Right hindlimb (tissue), 1 donor: ENCODE measurements at regions not wholly inside any gene's neighbourhood (a gene's known extent, or its start where the extent isn't known, plus 50 kb on each side); places are given as distances from the start of the nearest gene placed in this dataset.
"Not testable (repeated sequence)": the region's sequence is repeated elsewhere in the genome, so short reads cannot be mapped to it uniquely, and the experiment has no call there.

Experiments
- DNase-seq: peaks from one replicate; pipeline ENCODE4 v3.0.0-alpha.2; 2018

DNA sequence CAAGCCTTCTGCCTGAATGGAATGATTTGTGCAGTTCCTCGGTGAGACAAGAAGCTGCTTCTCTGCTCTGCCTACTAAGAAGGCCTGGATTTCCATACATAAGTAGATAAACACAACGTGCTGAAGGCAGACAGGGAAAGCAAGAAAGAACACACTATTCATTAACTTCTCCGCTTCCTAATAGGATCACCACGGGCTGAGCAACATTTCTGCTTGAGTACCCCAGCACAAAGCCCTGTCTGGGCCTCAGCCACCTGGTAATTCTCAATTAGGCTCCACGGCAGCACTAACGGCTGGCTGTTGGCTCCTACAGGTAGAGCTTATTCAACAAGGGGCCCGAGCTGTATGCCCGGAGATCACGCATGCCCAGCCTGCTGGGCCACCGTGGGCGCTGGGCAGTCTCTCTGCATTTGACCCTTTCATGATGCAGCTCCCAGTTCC is 1156.6 kb downstream of the TBC1D22A start:
- no peak for DNase-seq

DNA sequence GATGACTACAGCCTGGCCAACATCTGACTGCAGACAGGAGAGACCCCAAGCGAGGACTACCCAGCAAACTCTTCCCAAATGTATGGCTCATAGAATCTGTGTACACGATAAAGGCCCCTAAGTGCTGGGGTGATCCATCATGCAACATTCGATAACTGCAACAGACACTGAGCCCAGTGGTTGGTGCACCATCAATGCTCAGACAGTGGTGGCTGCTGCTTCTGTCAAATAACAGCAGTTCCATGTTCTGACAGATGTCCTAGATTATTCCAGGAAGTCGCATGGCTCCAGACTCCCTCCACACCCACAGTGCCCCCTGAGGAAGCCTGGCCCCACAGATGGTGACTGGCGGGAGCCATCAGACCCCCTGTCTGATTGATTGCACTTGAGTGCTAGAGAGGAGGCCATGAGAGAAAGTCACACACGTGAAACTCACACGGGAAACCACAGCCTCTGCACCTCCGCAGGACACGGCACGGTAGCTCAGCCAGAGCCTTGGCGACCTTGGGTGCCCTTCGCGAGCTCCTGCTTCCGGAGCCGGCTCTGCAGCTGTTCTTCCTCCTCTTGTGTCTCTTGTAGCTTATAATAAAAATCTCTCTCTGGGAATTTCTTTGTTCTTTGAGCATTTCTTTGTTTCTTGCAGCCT is 1155.9 kb downstream of the TBC1D22A start:
- no peak for DNase-seq

DNA sequence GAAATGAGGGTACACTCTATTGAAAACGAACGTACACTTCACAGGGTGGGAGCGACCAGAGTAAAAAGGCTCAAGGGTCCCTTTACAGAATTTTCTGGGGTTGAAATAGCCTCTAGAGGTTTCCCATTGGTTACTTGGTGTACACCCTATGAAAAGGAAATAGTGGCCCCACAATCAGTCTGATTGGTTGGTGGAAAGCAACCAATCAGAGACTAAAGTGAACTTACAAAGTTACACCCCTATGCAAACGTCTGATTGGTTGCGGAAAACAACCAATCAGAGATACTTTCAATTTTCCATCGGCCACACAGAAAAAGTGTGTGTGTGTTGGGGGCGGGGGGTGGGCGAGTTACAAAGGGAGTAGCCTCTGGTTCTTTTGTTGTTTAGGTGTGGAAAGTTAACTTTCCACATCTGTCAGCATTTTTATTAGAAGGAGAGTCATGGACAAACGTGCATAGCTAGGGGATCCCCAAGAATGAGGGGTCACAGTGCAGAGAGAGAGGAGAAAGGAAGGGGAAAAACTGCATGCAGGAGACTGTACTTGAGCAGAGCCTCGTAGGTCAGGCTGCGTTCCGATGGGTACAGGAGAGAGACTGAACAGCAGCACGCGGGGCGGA is 1152.1 kb downstream of the TBC1D22A start:
- no peak for DNase-seq

DNA sequence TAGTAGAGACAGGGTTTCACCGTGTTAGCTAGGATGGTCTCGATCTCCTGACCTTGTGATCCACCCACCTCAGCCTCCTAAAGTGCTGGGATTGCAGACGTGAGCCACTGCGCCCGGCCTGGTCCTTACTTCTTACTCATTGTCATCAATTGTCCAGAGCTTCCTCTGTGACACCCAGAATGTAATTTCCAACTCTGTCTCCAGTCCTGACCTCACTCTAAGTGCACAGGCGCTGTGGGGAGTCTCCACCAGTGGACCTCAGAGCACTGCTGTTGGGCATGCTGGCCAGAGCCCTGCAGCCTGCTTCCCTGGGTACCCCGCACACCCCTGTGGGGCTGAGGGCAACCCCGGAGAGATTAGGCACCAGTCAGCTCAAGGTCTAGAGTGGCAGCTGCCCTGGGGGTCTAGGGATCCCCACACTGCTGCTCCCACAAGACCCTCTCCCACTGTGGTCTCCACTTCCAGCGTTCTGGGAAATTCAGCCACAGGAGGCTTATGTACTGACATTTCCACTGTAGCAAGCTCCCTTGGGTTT is 1140.3 kb downstream of the TBC1D22A start:
- no peak for DNase-seq

DNA sequence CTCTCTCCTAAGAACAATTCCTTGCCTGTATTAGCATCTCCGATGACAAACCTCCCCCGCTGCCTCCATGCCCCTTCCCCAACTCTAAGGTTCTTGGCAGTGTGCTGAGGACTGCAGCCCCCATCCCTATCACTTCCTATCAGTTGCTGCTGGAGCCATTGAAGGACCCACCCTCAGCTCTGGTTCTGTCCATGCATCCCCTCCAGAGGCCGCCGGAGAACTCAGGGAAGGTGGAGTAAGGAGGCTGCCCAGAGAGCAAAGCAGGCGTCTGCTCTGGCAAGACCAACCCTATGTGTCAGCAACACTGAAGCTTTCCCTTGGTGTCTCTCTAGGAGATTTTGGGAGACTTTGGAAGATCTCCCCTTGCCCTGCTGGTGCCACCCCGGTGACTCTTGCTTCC is 1139.5 kb downstream of the TBC1D22A start:
- DNase-seq: no peak

DNA sequence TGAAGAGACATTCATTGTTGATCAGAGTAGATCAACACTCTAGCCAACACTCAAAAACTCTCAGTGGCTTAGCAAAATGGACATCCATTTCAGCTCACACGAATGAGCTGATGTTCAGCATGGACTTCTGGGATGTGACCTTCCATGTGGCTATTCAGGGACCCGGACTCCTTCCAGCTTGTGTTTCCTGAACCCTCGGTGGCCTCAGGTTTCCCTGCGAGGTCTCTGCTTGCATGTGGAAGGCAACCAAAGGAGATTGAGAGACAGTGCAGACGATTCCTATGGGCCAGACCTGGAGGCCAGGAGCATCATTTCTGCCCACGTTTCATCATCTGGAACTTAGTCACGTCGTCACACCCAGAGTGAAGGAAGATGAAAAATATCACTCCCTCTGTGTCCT is 1137.4 kb downstream of the TBC1D22A start:
- no peak for DNase-seq

DNA sequence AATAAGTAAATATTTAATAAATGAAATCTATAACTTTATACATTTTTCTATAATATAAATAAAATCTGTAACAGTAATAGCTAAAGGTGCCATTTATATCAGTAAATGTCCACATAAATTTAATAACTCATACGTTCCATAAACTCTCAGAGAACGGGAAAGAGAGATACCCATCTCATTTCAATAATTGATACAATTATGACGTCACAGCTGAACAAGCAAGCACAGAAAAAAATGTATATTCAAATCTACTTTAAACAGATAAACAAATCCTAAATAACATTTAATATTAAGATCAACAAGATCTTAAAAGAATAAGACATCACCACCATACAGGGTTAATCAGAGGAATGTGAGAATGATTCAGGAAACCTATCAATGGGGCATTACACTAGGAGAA is 1136.5 kb downstream of the TBC1D22A start:
- DNase-seq: no peak

DNA sequence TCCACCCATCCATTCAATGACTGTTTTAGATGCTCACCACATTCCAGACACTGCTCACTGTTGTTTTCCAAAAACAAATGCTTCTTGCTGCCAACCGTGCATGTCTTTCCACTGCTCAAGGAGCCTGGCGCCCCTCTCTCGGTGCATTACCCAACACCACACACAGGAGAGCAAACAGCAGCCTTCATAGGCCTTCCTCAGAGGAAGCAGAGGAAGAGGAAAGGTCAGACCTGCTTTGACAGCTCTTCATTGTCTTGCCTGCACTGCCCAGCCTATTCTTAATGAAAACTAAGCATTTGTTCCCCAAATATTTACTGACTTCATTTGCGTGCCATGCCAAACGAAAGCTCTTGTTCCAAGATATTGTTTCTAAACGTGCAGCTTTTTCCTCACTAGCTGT is 1129.2 kb downstream of the TBC1D22A start:
- no peak for DNase-seq

DNA sequence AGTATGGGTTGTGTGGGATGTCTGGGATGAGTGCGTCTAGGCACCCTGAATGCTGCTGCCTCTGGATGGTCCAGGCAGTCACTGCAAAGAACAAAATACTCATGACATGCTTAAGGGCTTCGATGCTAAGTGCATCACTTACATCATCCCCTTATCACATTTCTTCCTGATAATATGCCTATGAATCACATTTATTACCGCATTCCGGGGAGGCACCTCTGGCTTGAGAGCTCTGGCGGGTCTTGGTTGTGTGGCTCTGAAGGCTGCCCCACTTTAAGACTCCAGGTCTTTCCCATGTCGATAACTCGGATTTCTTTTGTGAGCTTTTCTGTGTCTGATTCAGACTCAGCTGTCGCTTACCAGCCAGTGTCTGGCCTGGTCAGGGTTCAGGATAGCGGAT is 1126.4 kb downstream of the TBC1D22A start:
- DNase-seq: no peak

DNA sequence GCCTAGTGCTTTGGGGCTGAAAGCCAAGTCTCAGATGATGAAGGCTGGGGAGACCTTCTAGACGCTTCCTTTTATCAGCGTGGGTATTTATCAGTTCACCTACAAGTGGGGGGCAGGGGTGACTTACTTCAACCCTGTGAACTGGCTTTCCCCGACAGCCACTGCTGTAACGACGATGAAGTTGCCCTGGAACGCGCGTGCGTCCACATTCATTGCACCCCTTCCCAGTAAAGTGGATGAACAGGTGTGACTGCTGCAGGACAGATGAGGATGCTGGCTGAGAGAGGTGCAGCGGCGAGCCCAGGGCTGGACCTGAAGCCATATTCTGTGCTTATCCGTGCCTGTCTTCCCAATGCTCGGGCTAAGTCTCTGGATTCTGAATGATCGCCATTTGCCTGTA is 1122.3 kb downstream of the TBC1D22A start:
- DNase-seq: no peak

DNA sequence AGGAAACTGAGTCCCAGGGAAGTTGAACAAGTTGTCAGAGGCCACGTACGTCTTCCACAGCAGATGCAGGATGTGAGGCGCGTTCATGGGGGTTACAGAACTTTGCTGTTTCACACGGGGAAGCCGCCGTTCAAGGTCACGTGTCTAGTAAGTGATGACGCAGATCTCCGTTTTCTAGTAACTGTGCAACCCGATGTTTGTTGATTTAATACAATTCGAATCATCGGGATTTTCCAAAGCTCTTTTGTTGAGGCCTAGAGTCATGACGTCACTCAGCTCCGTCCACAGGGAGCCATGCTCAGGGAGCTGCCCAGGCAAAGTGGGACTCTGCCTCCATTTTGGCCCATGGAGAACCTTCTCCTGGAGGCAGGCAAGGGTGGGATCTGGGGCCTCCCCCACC is 1121.8 kb downstream of the TBC1D22A start:
- DNase-seq: no peak

DNA sequence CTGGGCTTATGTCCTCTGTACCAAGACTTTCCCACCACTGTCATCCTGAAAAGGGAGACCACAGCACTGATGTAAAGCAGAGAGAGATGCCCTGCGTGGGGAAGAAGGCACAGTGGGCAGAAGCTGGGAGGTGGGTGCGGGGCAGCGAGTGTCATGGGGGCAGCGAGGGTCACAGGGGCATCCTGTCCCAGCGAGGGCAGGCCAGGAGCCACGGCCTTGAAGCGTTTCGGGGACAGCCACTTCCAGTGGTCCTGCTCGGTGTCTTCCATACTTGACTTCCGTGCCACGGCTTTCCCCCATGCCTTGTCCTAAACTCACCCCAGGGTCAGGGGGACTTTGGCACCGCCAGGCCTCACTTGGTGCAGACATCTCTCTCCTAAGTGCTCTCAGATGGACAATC is 1121.3 kb downstream of the TBC1D22A start:
- DNase-seq: no peak

DNA sequence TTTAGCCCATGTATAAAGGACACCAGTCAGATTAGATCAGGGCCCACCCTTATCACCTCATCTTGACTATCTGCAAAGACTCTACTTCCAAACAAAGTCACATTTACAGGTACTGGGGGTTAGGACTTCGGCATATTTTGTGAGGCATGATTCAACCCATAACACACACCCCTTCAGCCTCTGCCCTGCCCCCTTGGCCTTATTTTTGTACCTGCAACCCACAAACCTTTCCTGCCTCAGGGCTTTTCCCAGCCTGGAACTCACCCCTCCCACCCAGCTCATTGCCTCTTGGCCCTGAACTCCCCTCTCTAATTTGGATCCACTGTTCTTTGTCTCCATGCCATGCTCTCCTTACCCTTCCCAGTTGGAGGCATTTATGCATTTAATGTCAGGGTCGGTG is 1116.9 kb downstream of the TBC1D22A start:
- DNase-seq: no peak

DNA sequence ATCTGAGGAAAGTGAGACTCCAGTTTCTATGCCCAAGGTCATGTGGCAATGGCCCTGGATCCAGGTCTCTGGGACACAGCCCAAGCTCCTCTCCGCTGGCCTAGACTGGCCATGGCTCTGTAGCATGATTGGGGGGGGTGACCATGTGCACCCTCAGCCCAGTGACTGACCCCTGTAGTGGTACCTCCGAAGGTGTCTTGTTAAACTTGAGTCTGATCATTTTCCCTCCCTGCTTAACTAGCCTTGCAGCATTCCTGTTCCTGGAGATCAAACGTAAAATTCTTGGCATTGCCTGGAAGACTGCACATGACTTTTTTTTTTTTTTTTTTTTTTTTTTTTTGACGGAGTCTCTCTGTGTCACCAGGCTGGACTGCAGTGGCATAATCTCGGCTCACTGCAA is 1116.0 kb downstream of the TBC1D22A start:
- DNase-seq: no peak

DNA sequence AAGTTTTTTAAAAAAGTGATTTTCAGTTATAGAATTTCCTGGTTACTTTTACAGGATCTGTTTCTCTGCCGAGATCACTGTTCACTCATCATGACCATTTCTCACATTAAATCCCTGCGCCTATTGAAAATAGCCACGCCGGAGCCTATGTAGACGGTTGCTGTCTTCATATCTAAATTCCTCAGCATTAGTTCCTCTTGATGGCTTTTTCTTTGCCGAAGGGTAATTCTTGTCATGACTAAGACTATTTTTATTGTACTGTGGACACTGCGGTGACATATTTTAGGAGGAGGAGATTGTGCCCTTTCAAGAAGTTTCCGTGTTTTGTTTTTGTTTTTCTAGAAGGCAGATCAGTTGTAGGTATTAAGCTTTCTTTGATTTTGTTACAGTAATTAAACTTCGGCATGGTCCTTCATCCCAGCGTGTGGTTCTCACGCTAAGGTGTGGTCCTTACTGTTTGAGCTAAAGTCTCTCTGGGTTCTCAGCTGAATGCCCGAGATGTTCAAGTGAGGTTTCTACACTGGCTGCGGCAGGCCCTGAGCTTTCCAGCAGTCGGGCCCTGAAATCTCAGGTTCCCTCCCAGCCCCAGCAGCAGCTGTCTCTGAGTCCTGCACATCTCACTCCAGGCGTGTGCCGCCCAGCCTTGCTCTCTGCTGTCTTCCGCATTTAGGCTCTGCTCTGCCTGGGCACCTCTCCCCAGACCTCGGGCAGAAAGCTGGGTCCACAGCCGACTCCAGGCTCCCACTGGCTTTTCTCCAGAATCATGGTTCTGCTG is 1110.5 kb downstream of the TBC1D22A start:
- DNase-seq: no peak

DNA sequence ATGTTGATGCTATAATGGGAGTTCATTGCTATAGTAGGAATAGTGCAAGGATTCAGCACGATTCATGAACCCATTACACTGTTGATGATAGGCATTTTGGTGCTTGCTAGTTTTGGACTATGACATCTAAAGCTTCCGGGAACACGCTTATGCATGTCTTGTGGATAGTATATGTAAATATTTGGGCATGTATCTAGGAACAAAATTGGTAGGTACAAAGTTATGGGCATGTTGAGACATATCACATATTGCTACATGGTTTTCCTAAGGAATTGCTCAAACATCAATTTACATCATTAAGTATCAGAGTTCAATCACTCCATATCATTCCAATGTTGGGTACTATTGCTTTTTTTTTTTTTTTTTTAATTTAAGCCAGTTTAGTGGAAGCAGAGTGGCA is 1103.2 kb downstream of the TBC1D22A start:
- DNase-seq: no peak

DNA sequence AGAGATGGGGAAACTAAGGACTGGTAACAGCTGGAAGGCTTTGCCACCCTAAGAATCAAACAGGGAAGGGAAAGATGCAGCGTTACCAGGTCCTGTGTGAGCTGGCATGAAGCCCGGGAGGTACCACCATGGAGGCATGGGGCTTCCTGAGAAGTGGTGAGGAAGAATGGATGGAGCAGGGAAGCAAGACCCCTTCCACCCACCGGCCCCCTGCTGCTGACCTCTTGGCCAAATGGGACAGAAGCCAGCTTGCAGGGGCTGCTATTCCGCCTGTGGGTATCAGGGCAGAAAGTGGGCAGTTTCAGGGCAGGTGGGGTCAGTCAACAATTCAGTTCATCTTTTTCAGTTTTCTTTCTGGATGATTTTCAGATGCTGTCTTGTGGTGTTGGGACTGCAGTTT is 1099.9 kb downstream of the TBC1D22A start:
- DNase-seq: no peak

DNA sequence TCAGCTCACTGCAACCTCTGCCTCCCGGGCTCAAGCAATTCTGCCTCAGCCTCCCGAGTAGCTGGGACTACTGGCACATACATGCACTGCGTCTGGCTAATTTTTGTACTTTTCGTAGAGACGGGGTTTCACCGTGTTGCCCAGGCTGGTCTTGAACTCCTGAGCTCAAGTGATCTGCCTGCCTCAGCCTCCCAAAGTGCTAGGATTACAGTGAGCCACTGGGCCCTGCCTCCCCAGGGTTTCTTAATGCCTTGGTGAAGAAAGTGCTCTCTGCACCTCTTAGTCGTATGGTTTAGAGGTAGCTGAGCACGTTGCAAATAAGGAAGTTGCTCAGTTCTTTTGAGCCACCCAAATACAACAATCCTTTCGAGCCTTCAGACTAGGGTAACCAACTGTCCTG is 1098.5 kb downstream of the TBC1D22A start:
- DNase-seq: not testable (repeated sequence)

DNA sequence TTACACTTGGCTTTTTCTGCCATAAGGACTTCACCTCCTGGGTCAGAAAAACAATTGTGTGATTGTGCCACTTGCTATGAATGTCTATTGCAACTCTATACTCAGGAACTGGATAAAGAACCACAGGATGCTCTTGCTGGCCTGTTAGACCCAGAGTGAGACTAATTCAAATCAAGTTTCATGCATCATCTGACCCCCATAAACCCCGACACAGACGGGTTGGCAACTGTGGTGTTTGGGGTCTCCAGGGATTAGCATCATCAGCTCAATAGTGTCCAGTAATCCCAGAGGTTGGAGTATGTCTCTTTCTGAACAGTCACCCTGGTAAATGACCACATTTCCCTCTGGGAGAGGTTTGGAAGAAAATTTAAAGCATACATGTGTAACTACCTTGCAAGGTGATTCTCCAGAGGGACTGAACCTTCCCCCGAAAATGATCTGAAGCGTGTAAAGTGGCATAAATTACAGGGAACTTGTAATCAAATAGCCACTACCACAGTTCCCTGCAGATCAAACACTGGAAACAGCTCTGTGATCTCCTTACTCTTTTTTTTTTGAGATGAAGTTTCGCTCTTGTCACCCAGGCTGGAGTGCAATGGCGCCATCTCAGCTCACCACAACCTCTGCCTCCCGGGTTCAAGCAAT is 1097.6 kb downstream of the TBC1D22A start:
- no peak for DNase-seq

DNA sequence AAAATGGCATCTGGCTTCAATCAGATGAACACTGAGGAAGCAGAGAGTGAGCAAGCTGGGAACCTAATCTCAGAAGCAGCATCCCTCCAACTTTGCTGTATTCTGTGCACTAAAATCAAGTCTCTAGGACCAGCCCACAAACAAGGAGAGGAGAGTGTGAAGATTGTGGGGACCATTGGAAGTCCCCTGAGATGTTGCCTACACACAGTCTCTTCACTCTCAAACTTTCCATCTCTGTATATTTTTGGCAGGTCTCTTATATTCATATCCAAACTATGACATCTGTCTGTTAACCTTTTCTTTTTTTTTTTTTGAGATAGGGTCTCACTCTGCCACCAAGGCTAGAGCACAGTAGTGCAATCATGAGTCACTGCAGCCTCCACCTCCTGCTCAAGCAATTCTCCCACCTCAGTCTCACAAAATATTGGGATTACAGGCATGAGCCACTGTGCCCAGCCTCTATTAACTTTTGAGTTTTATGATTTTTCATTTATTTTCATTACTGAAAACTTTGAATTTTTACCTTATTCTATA is 1096.4 kb downstream of the TBC1D22A start:
- DNase-seq: no peak

DNA sequence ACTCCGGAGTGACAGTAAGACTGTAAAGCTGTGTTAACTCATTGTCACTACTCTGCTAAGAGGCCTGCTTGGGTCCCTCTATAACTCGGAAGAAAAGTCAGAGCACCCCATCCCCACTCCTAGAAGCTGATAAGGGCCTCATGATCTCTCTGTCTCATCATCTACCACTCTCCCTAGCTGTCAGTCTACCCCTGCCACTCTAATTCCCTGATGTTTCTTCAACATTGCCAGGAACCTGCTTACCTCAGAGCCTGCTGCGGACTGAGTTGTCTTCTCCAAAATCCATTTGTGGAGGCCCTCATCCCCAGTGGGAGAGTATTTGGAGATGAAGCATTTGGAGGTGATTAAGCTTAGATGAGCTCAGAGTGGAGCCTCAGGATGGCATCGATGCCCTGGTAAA is 1092.2 kb downstream of the TBC1D22A start:
- no peak for DNase-seq

DNA sequence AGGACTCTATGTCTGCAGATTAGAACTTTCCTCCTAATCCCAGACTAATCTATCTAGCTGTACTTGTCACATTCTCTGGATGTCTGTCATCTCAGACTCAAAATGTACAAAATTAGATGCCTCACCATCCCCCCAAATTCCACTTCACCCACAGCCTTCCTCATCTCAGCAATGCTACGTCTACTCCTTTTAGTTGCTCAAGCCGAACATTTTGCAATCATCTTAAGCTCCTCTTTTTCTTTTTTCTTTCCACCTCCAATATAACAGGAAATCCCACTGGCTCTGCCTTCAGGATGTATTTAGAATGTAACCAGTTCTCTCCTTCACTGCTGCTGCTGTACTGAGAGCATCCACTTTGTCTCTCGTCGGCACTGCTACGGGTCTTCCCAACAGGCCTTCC is 1091.8 kb downstream of the TBC1D22A start:
- DNase-seq: no peak

DNA sequence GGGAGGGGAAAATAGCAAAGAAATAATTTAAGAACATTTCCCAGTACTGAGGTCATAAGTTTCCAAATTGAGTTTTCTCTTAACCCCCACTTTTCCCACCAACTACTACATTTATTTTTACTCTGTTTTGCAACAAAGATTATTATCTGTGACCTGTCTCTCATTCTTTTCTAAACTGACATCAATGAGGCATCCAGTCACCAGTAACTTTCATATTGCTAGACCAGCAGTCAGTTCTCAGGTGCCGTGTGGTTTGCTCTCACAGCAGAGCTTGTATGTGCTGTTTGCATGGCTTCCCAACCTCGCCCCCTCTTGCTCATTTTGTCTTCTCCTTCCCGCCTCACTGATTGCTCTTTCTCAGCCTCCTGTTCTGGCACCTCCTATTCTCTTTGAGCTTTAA is 1091.3 kb downstream of the TBC1D22A start:
- no peak for DNase-seq
